HepG2 (cell line): ENCODE measurements at regions not wholly inside any gene's neighbourhood (a gene's known extent, or its start where the extent isn't known, plus 50 kb on each side); places are given as distances from the start of the nearest gene placed in this dataset.
A peak's percentile ranks its signal among the peaks of the same experiment; 100 is the strongest.

Experiments used
- ATAC-seq: fragments of 200-7000 bp; cut with Tn5 transposase; 3 replicates; pipeline ENCODE4 v1.9.1; 2020; ENCODE audit warnings: mild to moderate bottlenecking, moderate library complexity
- BruUV-seq: library from RNA; stranded (reverse); fragments of 400-500 nt; replicated peaks from 2 replicates; lab custom pipeline; 2021; lab: Mats Ljungman, UMichigan
- CTCF ChIA-PET: fragments of 300-600 bp; formaldehyde crosslinking; extraction: SDS; loops from one replicate; lab custom pipeline; 2021; ENCODE audit warnings: low total read pairs, inconsistent platforms, low intra/inter-chr PET ratio; lab: Yijun Ruan, JAX
- POLR2A ChIA-PET: fragments of 350-600 bp; sonication (Branson Sonifier 250); formaldehyde crosslinking; loops from one replicate; lab custom pipeline; 2020; ENCODE audit warnings: antibody characterized with exemption, inconsistent platforms; lab: Yijun Ruan, JAX
- DNase-seq: peaks from one replicate; pipeline ENCODE4 v3.0.0-alpha.2; 2015; ENCODE audit warnings: low spot score
- FAIRE-seq: peaks from 3 replicates; lab custom pipeline; 2011; peaks lifted over from hg19 to GRCh38; lab: Jason Lieb, UNC
- H2AFZ ChIP-seq: one replicate; pipeline ENCODE4 v1.6.1; 2011; ENCODE audit warnings: low read length, inconsistent platforms
- H3K27ac ChIP-seq: fragments of 300-600 bp; 3 replicates; pipeline ENCODE4 v1.8.0; 2011; ENCODE audit warnings: mixed run types, mild to moderate bottlenecking, mixed read lengths, low read length, inconsistent platforms; ENCODE audit not compliant: insufficient read depth; ENCODE audit errors: extremely low read length
- H3K27me3 ChIP-seq, 2 experiments: fragments of 200-600 bp in 1 of 2; 2 replicates in 1 of 2; 3 replicates in 1 of 2; pipeline versions ENCODE4 v1.6.0 to v1.8.0; 2011; ENCODE audit warnings: low read length in 2 of 2, mild to moderate bottlenecking in 2 of 2, moderate library complexity in 2 of 2, inconsistent platforms in 1 of 2; ENCODE audit not compliant: insufficient read depth in 2 of 2, control insufficient read depth in 1 of 2
- H3K36me3 ChIP-seq, 2 experiments: fragments of 200-600 bp in 1 of 2; replicated peaks in 1 of 2; 2 replicates in 1 of 2; 3 replicates in 1 of 2; pipeline versions ENCODE4 v1.5.1 to v1.8.0; 2011; ENCODE audit warnings: low read length in 2 of 2, inconsistent platforms in 1 of 2; ENCODE audit not compliant: insufficient read depth in 2 of 2, control insufficient read depth in 1 of 2
- H3K4me1 ChIP-seq: 2 replicates; pipeline ENCODE4 v1.5.1; 2012; ENCODE audit warnings: low read length, inconsistent platforms; ENCODE audit not compliant: insufficient read depth
- H3K4me2 ChIP-seq: 2 replicates; pipeline ENCODE4 v1.6.0; 2011; ENCODE audit warnings: low read depth, low read length, inconsistent platforms
- H3K4me3 ChIP-seq, 3 experiments: fragments of 200-600 bp in 1 of 3; sonication (generic), shearing (Covaris generic) in 1 of 3; replicated peaks in 1 of 3; 2 replicates each; pipeline ENCODE4 v1.5.1; 2011 to 2016; ENCODE audit warnings: low read length in 3 of 3, inconsistent platforms in 2 of 3, low read depth in 2 of 3, mild to moderate bottlenecking in 2 of 3, control low read depth in 1 of 3, mixed read lengths in 1 of 3; ENCODE audit not compliant: insufficient read depth in 1 of 3
- H3K79me2 ChIP-seq: one replicate; pipeline ENCODE4 v1.6.1; 2011; ENCODE audit warnings: low read length, inconsistent platforms; ENCODE audit not compliant: insufficient read depth
- H3K9ac ChIP-seq: 2 replicates; pipeline ENCODE4 v1.6.0; 2011; ENCODE audit warnings: mild to moderate bottlenecking, low read depth, low read length, inconsistent platforms; ENCODE audit not compliant: insufficient read depth
- H3K9me3 ChIP-seq: 2 replicates; pipeline ENCODE4 v1.5.1; 2012; ENCODE audit warnings: mild to moderate bottlenecking, low read length
- H4K20me1 ChIP-seq: 2 replicates; pipeline ENCODE4 v1.6.0; 2011; ENCODE audit warnings: inconsistent platforms, mild to moderate bottlenecking, low read length, moderate library complexity; ENCODE audit not compliant: insufficient read depth
- CREB1 ChIP-seq, 2 experiments: fragments of 450-650 bp in 1 of 2; IDR thresholded peaks; 2 replicates each; pipeline ENCODE4 v1.6.1; 2016 to 2017; ENCODE audit warnings: control low read depth in 1 of 2, mild to moderate bottlenecking in 1 of 2, missing compliant biosample characterization in 1 of 2, missing genetic modification characterization in 1 of 2
- CREBL2 ChIP-seq: sonication (generic); formaldehyde crosslinking; IDR thresholded peaks from 2 replicates; pipeline ENCODE4 v1.8.1; 2023; ENCODE audit warnings: missing genetic modification reagents, mild to moderate bottlenecking, borderline replicate concordance
- ERF ChIP-seq: IDR thresholded peaks from 2 replicates; pipeline ENCODE4 v1.6.1; 2018; ENCODE audit warnings: missing biosample characterization, missing genetic modification reagents
- MAFF ChIP-seq: IDR thresholded peaks from 2 replicates; pipeline ENCODE4 v1.6.1; 2011; ENCODE audit warnings: low read depth, low read length, improper control_type of control experiment
- MAFG ChIP-seq: sonication (generic); formaldehyde crosslinking; IDR thresholded peaks from 2 replicates; pipeline ENCODE4 v1.5.1; 2020; ENCODE audit warnings: mild to moderate bottlenecking, missing genetic modification reagents
- MAFK ChIP-seq, 2 experiments: IDR thresholded peaks in 1 of 2; conservative IDR thresholded peaks in 1 of 2; 2 replicates each; pipeline ENCODE4 v1.6.1; 2011; ENCODE audit warnings: improper control_type of control experiment in 2 of 2, low read length in 2 of 2
- TBP ChIP-seq: sonication (generic); formaldehyde crosslinking; IDR thresholded peaks from 2 replicates; pipeline ENCODE4 v1.5.0; 2020; ENCODE audit warnings: missing genetic modification reagents
- ZNF691 ChIP-seq: sonication (generic); formaldehyde crosslinking; IDR thresholded peaks from 2 replicates; pipeline ENCODE4 v1.4.0; 2020; ENCODE audit warnings: missing genetic modification reagents, low read depth, mild to moderate bottlenecking, borderline replicate concordance
- WGBS: methylation state at CpG from one replicate; pipeline ENCODE4 v1.1.6; 2017; ENCODE audit warnings: low lambda C conversion rate; 5-methylcytosine and 5-hydroxymethylcytosine counted together
- in situ Hi-C: cut with HindIII; loops from 2 replicates; pipeline ENCODE4 v1.10.0; 2017; ENCODE audit warnings: low pct_unique_long_range_greater_than_20kb; ENCODE audit not compliant: extremely low pct_ligation_motif_present
- intact Hi-C: fragments of 100-400 bp; cut with micrococcal nuclease; formaldehyde crosslinking; loops from one replicate; pipeline ENCODE4 v1.10.0; 2022; ENCODE audit not compliant: unreplicated experiment
- TF ChIP-seq, protein P1 (sequence below): fragments of 450-650 bp; IDR thresholded peaks from 2 replicates; pipeline ENCODE4 v1.6.1; 2016
- TF ChIP-seq, protein P2 (sequence below): sonication (generic); formaldehyde crosslinking; IDR thresholded peaks from 2 replicates; pipeline ENCODE4 v1.5.0; 2020; ENCODE audit warnings: missing genetic modification reagents, mild to moderate bottlenecking, borderline replicate concordance
- TF ChIP-seq, protein P3 (sequence below), 2 experiments: sonication (generic) in 1 of 2; formaldehyde crosslinking in 1 of 2; IDR thresholded peaks; 2 replicates each; pipeline versions ENCODE4 v1.5.1 to v1.6.1; 2011 to 2020; ENCODE audit warnings: borderline replicate concordance in 1 of 2, low read depth in 1 of 2, low read length in 1 of 2, mild to moderate bottlenecking in 1 of 2, missing genetic modification reagents in 1 of 2, moderate library complexity in 1 of 2

DNA sequence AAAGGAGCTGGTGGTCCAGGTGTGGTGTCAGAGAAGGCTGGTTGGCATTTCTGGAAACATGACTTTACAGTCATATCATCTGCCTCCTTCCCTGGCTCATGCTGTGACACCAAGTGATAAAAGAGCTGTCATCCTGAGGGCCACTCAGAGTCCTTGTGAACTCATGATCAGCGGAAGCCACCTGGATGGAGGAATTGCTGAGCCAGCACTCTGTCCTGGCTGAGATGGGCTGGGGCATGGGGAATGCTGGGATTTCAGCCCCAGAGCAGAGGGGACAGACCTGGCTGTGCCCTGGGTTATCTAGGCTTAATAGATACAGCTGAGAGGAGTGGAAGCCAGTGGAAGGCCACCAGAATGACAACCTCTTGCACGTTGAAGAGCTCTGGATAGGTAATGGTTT is 214.3 kb downstream of the DHX35 start:
- Histone ChIP-seq H3K27ac (no peak overlapping the region), H3K4me3 (no peak overlapping the region), H3K27me3 (no peaks in the 10 kb centered on the region), H3K9ac (no peak overlapping the region), H2AFZ (no peak overlapping the region), H3K4me2 (no peak overlapping the region), H4K20me1 (no peaks in the 10 kb centered on the region), H3K4me1 (peaks cover 4% of the 10 kb centered on the region), H3K9me3 (no peaks in the 10 kb centered on the region), H3K36me3 (no peaks in the 10 kb centered on the region), H3K79me2 (no peaks in the 10 kb centered on the region)
- peak; percentile 88 for TF ChIP-seq MAFF
- no peak for TF ChIP-seq CREBL2 (CRISPR knock-in tag)
- peak; percentile 95 to 96 for TF ChIP-seq MAFK (conservative IDR thresholded peaks at IDR 0.05 in 1 of 2, IDR thresholded peaks at IDR 0.05 in 1 of 2; ENCODE audit: low read length in 2 of 2)
- TF ChIP-seq MAFG (CRISPR knock-in tag) = peak; percentile 44; the same call in 1 of the 2 replicates
- in situ Hi-C loops (no loop called here), intact Hi-C loops (no loop called here)
- CTCF ChIA-PET = no interaction called here
- POLR2A ChIA-PET = no interaction called here
- FAIRE-seq (no peak), ATAC-seq (no peak), DNase-seq (no peak)
- 40% methylated on average over 2 of the region's 2 CpGs for WGBS
- BruUV-seq = no TSS peak

GRCh38 chr20:39170896-39171463 is 208.8 kb downstream of the DHX35 start:
- in situ Hi-C loops (no loop called here), intact Hi-C loops (no loop called here)
- Histone ChIP-seq H2AFZ (no peak overlapping the region), H3K4me1 (no peaks in the 10 kb centered on the region), H3K27ac (no peak overlapping the region), H3K9me3 (no peaks in the 10 kb centered on the region), H3K4me2 (no peak overlapping the region), H3K27me3 (no peaks in the 10 kb centered on the region), H3K36me3 (no peaks in the 10 kb centered on the region), H4K20me1 (no peaks in the 10 kb centered on the region), H3K4me3 (no peak overlapping the region), H3K9ac (no peak overlapping the region), H3K79me2 (no peaks in the 10 kb centered on the region)
- CTCF ChIA-PET = no interaction called here
- ATAC-seq = no peak
- POLR2A ChIA-PET = no interaction called here
- no TSS peak for BruUV-seq
- 5% methylated on average over 2 of the region's 2 CpGs for WGBS
- DNase-seq = no peak
- FAIRE-seq = no peak
- TF ChIP-seq ERF (CRISPR knock-in tag) = no peak
- TF ChIP-seq ZNF691 = no peak
- peak; percentile 59 for TF ChIP-seq CREB1 (IDR thresholded peaks at IDR 0.05)
- TF ChIP-seq CREB1 (CRISPR knock-in tag; IDR thresholded peaks at IDR 0.05) = no peak
- TF ChIP-seq, protein P1, sequence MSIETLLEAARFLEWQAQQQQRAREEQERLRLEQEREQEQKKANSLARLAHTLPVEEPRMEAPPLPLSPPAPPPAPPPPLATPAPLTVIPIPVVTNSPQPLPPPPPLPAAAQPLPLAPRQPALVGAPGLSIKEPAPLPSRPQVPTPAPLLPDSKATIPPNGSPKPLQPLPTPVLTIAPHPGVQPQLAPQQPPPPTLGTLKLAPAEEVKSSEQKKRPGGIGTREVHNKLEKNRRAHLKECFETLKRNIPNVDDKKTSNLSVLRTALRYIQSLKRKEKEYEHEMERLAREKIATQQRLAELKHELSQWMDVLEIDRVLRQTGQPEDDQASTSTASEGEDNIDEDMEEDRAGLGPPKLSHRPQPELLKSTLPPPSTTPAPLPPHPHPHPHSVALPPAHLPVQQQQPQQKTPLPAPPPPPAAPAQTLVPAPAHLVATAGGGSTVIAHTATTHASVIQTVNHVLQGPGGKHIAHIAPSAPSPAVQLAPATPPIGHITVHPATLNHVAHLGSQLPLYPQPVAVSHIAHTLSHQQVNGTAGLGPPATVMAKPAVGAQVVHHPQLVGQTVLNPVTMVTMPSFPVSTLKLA = peak; percentile 98
- TF ChIP-seq, protein P2, sequence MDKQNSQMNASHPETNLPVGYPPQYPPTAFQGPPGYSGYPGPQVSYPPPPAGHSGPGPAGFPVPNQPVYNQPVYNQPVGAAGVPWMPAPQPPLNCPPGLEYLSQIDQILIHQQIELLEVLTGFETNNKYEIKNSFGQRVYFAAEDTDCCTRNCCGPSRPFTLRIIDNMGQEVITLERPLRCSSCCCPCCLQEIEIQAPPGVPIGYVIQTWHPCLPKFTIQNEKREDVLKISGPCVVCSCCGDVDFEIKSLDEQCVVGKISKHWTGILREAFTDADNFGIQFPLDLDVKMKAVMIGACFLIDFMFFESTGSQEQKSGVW = no peak
- TF ChIP-seq, protein P3, sequence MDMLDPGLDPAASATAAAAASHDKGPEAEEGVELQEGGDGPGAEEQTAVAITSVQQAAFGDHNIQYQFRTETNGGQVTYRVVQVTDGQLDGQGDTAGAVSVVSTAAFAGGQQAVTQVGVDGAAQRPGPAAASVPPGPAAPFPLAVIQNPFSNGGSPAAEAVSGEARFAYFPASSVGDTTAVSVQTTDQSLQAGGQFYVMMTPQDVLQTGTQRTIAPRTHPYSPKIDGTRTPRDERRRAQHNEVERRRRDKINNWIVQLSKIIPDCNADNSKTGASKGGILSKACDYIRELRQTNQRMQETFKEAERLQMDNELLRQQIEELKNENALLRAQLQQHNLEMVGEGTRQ (IDR thresholded peaks at IDR 0.05; ENCODE audit: low read depth, low read length) = no peak
- TF ChIP-seq, protein P3 (CRISPR knock-in tag; IDR thresholded peaks at IDR 0.05; ENCODE audit: borderline replicate concordance) = no peak
- TF ChIP-seq MAFG (CRISPR knock-in tag) = no peak
- no peak for TF ChIP-seq TBP (CRISPR knock-in tag)
